ENCODE measurements at regions not wholly inside any gene's neighbourhood (a gene's known extent, or its start where the extent isn't known, plus 50 kb on each side); places are given as distances from the start of the nearest gene placed in this dataset.

- H3K4me1 ChIP-seq (ENCODE audit: insufficient read depth, insufficient read length), result no peaks in the 10 kb centered on the region
- DNase-seq (ENCODE audit: low read depth, low spot score), result no peak
- TF ChIP-seq ZNF274 (IDR thresholded peaks at IDR 0.05; ENCODE audit: low read depth, low read length), result no peak
- no peak for TF ChIP-seq YY1 (IDR thresholded peaks at IDR 0.05; ENCODE audit: insufficient read depth, insufficient read length)
- TF ChIP-seq SUZ12 (IDR thresholded peaks at IDR 0.05; ENCODE audit: extremely low read depth, insufficient read depth, insufficient read length), result no peak
- H3K36me3 ChIP-seq (ENCODE audit: insufficient read depth, insufficient read length, low read length), result no peaks in the 10 kb centered on the region
- H3K9ac ChIP-seq (ENCODE audit: insufficient read length, low read depth), result no peak overlapping the region
- no peaks in the 10 kb centered on the region for H3K27me3 ChIP-seq (ENCODE audit: insufficient read depth, insufficient read length)
- H3K9me3 ChIP-seq (ENCODE audit: insufficient read depth, low read length), result no peaks in the 10 kb centered on the region
- H3K4me3 ChIP-seq (ENCODE audit: insufficient read length, low read depth), result no peak overlapping the region
These were observed 86.7 kb upstream of the BACH2 start for GRCh38 chr6:90383196-90383822.

GRCh38 chr6:90382760-90383159 is 86.1 kb upstream of the BACH2 start:
- no peaks in the 10 kb centered on the region for H3K36me3 ChIP-seq (ENCODE audit: insufficient read depth, insufficient read length, low read length)
- H3K4me3 ChIP-seq (ENCODE audit: insufficient read length, low read depth), result no peak overlapping the region
- H3K9ac ChIP-seq (ENCODE audit: insufficient read length, low read depth), result no peak overlapping the region
- no peak for DNase-seq (ENCODE audit: low read depth, low spot score)
- H3K27me3 ChIP-seq (ENCODE audit: insufficient read depth, insufficient read length), result no peaks in the 10 kb centered on the region
- H3K9me3 ChIP-seq (ENCODE audit: insufficient read depth, low read length), result no peaks in the 10 kb centered on the region
- no peaks in the 10 kb centered on the region for H3K4me1 ChIP-seq (ENCODE audit: insufficient read depth, insufficient read length)
- no peak for TF ChIP-seq YY1 (IDR thresholded peaks at IDR 0.05; ENCODE audit: insufficient read depth, insufficient read length)

- DNase-seq (ENCODE audit: low read depth, low spot score), result no peak
- Histone ChIP-seq H3K27me3 (ENCODE audit: insufficient read depth, insufficient read length) (no peaks in the 10 kb centered on the region), H3K9ac (ENCODE audit: insufficient read length, low read depth) (no peak overlapping the region), H3K4me1 (ENCODE audit: insufficient read depth, insufficient read length) (no peaks in the 10 kb centered on the region), H3K36me3 (ENCODE audit: insufficient read depth, insufficient read length, low read length) (no peaks in the 10 kb centered on the region), H3K4me3 (ENCODE audit: insufficient read length, low read depth) (no peak overlapping the region), H3K9me3 (ENCODE audit: insufficient read depth, low read length) (no peaks in the 10 kb centered on the region)
- no peak for TF ChIP-seq SUZ12 (IDR thresholded peaks at IDR 0.05; ENCODE audit: extremely low read depth, insufficient read depth, insufficient read length)
- no peak for TF ChIP-seq YY1 (IDR thresholded peaks at IDR 0.05; ENCODE audit: insufficient read depth, insufficient read length)
- TF ChIP-seq ZNF274 (IDR thresholded peaks at IDR 0.05; ENCODE audit: low read depth, low read length), result no peak
These were observed 79.2 kb upstream of the BACH2 start for GRCh38 chr6:90375681-90376439.

GRCh38 chr6:90374201-90374600 is 77.6 kb upstream of the BACH2 start:
- H3K4me1 ChIP-seq (ENCODE audit: insufficient read depth, insufficient read length), result no peaks in the 10 kb centered on the region
- DNase-seq (ENCODE audit: low read depth, low spot score), result no peak
- H3K36me3 ChIP-seq (ENCODE audit: insufficient read depth, insufficient read length, low read length), result no peaks in the 10 kb centered on the region
- H3K9ac ChIP-seq (ENCODE audit: insufficient read length, low read depth), result no peak overlapping the region
- no peak overlapping the region for H3K4me3 ChIP-seq (ENCODE audit: insufficient read length, low read depth)
- H3K27me3 ChIP-seq (ENCODE audit: insufficient read depth, insufficient read length), result no peaks in the 10 kb centered on the region
- H3K9me3 ChIP-seq (ENCODE audit: insufficient read depth, low read length), result no peaks in the 10 kb centered on the region
- TF ChIP-seq ZNF274 (IDR thresholded peaks at IDR 0.05; ENCODE audit: low read depth, low read length), result no peak
- no peak for TF ChIP-seq SUZ12 (IDR thresholded peaks at IDR 0.05; ENCODE audit: extremely low read depth, insufficient read depth, insufficient read length)
- no peak for TF ChIP-seq YY1 (IDR thresholded peaks at IDR 0.05; ENCODE audit: insufficient read depth, insufficient read length)

GRCh38 chr6:90372885-90373284 is 76.2 kb upstream of the BACH2 start:
- DNase-seq (ENCODE audit: low read depth, low spot score), result no peak
- H3K9ac ChIP-seq (ENCODE audit: insufficient read length, low read depth), result no peak overlapping the region
- H3K36me3 ChIP-seq (ENCODE audit: insufficient read depth, insufficient read length, low read length), result no peaks in the 10 kb centered on the region
- no peaks in the 10 kb centered on the region for H3K4me1 ChIP-seq (ENCODE audit: insufficient read depth, insufficient read length)
- H3K9me3 ChIP-seq (ENCODE audit: insufficient read depth, low read length), result no peaks in the 10 kb centered on the region
- TF ChIP-seq YY1 (IDR thresholded peaks at IDR 0.05; ENCODE audit: insufficient read depth, insufficient read length), result no peak
- TF ChIP-seq ZNF274 (IDR thresholded peaks at IDR 0.05; ENCODE audit: low read depth, low read length), result no peak
- TF ChIP-seq SUZ12 (IDR thresholded peaks at IDR 0.05; ENCODE audit: extremely low read depth, insufficient read depth, insufficient read length), result no peak
- no peak overlapping the region for H3K4me3 ChIP-seq (ENCODE audit: insufficient read length, low read depth)
- no peaks in the 10 kb centered on the region for H3K27me3 ChIP-seq (ENCODE audit: insufficient read depth, insufficient read length)

GRCh38 chr6:90372450-90372849 is 75.8 kb upstream of the BACH2 start:
- no peak overlapping the region for H3K9ac ChIP-seq (ENCODE audit: insufficient read length, low read depth)
- H3K9me3 ChIP-seq (ENCODE audit: insufficient read depth, low read length), result no peaks in the 10 kb centered on the region
- TF ChIP-seq SUZ12 (IDR thresholded peaks at IDR 0.05; ENCODE audit: extremely low read depth, insufficient read depth, insufficient read length) (no peak), ZNF274 (IDR thresholded peaks at IDR 0.05; ENCODE audit: low read depth, low read length) (no peak)
- no peaks in the 10 kb centered on the region for H3K36me3 ChIP-seq (ENCODE audit: insufficient read depth, insufficient read length, low read length)
- H3K4me1 ChIP-seq (ENCODE audit: insufficient read depth, insufficient read length), result no peaks in the 10 kb centered on the region
- H3K27me3 ChIP-seq (ENCODE audit: insufficient read depth, insufficient read length), result no peaks in the 10 kb centered on the region
- no peak for DNase-seq (ENCODE audit: low read depth, low spot score)
- H3K4me3 ChIP-seq (ENCODE audit: insufficient read length, low read depth), result no peak overlapping the region

GRCh38 chr6:90370493-90370959 is 73.9 kb upstream of the BACH2 start:
- Histone ChIP-seq H3K36me3 (ENCODE audit: insufficient read depth, insufficient read length, low read length) (no peaks in the 10 kb centered on the region), H3K9me3 (ENCODE audit: insufficient read depth, low read length) (no peaks in the 10 kb centered on the region), H3K9ac (ENCODE audit: insufficient read length, low read depth) (no peak overlapping the region), H3K4me3 (ENCODE audit: insufficient read length, low read depth) (no peak overlapping the region), H3K27me3 (ENCODE audit: insufficient read depth, insufficient read length) (no peaks in the 10 kb centered on the region), H3K4me1 (ENCODE audit: insufficient read depth, insufficient read length) (no peaks in the 10 kb centered on the region)
- DNase-seq (ENCODE audit: low read depth, low spot score), result no peak
- TF ChIP-seq YY1 (IDR thresholded peaks at IDR 0.05; ENCODE audit: insufficient read depth, insufficient read length) (no peak), ZNF274 (IDR thresholded peaks at IDR 0.05; ENCODE audit: low read depth, low read length) (no peak), SUZ12 (IDR thresholded peaks at IDR 0.05; ENCODE audit: extremely low read depth, insufficient read depth, insufficient read length) (no peak)
